ENCODE measurements at regions not wholly inside any gene's neighbourhood (a gene's known extent, or its start where the extent isn't known, plus 50 kb on each side); places are given as distances from the start of the nearest gene placed in this dataset.

GRCh38 chr6:138550346-138550767 lies 51.1 kb upstream of the NHSL1 start:
- H3K27ac Mint-ChIP-seq, result no peak overlapping the region
- no peak for DNase-seq (ENCODE audit: low spot score, unreplicated experiment)
- no peak for TF ChIP-seq CTCF (IDR thresholded peaks at IDR 0.05; ENCODE audit: unreplicated experiment)
- no peaks in the 10 kb centered on the region for H3K27me3 Mint-ChIP-seq
- H3K36me3 Mint-ChIP-seq (ENCODE audit: insufficient read depth), result peaks cover 10% of the 10 kb centered on the region
- no peaks in the 10 kb centered on the region for H3K9me3 Mint-ChIP-seq (ENCODE audit: low read depth)
- peaks cover 29% of the 10 kb centered on the region for H3K4me1 Mint-ChIP-seq (ENCODE audit: low read depth)
- no peak overlapping the region for H3K4me3 Mint-ChIP-seq (ENCODE audit: low read depth)

- Mint-ChIP-seq H3K9me3 (ENCODE audit: low read depth) (no peaks in the 10 kb centered on the region), H3K4me1 (ENCODE audit: low read depth) (peaks cover 41% of the 10 kb centered on the region), H3K4me3 (ENCODE audit: low read depth) (no peak overlapping the region), H3K36me3 (ENCODE audit: insufficient read depth) (peaks cover 5% of the 10 kb centered on the region), H3K27ac (peak overlapping the region; percentile 43), H3K27me3 (no peaks in the 10 kb centered on the region)
- no peak for DNase-seq (ENCODE audit: low spot score, unreplicated experiment)
- TF ChIP-seq CTCF (IDR thresholded peaks at IDR 0.05; ENCODE audit: unreplicated experiment), result no peak
Measured at GRCh38 chr6:138554146-138554545, 54.9 kb upstream of the NHSL1 start.

- H3K36me3 Mint-ChIP-seq (ENCODE audit: insufficient read depth), result peaks cover 5% of the 10 kb centered on the region
- DNase-seq (ENCODE audit: low spot score, unreplicated experiment), result no peak
- TF ChIP-seq CTCF (IDR thresholded peaks at IDR 0.05; ENCODE audit: unreplicated experiment), result no peak
- no peaks in the 10 kb centered on the region for H3K9me3 Mint-ChIP-seq (ENCODE audit: low read depth)
- peak overlapping the region; percentile 97 for H3K27ac Mint-ChIP-seq
- H3K4me1 Mint-ChIP-seq (ENCODE audit: low read depth), result peaks cover 45% of the 10 kb centered on the region
- no peaks in the 10 kb centered on the region for H3K27me3 Mint-ChIP-seq
- no peak overlapping the region for H3K4me3 Mint-ChIP-seq (ENCODE audit: low read depth)
Measured at GRCh38 chr6:138555421-138555988, 56.2 kb upstream of the NHSL1 start.

- no peak for TF ChIP-seq CTCF (IDR thresholded peaks at IDR 0.05; ENCODE audit: unreplicated experiment)
- Mint-ChIP-seq H3K4me3 (ENCODE audit: low read depth) (no peak overlapping the region), H3K36me3 (ENCODE audit: insufficient read depth) (peaks cover 10% of the 10 kb centered on the region), H3K27ac (peak overlapping the region; percentile 97), H3K9me3 (ENCODE audit: low read depth) (peaks cover 4% of the 10 kb centered on the region), H3K27me3 (no peaks in the 10 kb centered on the region), H3K4me1 (ENCODE audit: low read depth) (peaks cover 50% of the 10 kb centered on the region)
- DNase-seq (ENCODE audit: low spot score, unreplicated experiment), result no peak
Measured at GRCh38 chr6:138557147-138557546, 57.9 kb upstream of the NHSL1 start.

- Mint-ChIP-seq H3K36me3 (ENCODE audit: insufficient read depth) (peaks cover 19% of the 10 kb centered on the region), H3K27ac (no peak overlapping the region), H3K4me3 (ENCODE audit: low read depth) (no peak overlapping the region), H3K27me3 (no peaks in the 10 kb centered on the region), H3K4me1 (ENCODE audit: low read depth) (peaks cover 51% of the 10 kb centered on the region), H3K9me3 (ENCODE audit: low read depth) (peaks cover 16% of the 10 kb centered on the region)
- DNase-seq (ENCODE audit: low spot score, unreplicated experiment), result no peak
- TF ChIP-seq CTCF (IDR thresholded peaks at IDR 0.05; ENCODE audit: unreplicated experiment), result no peak
Measured at GRCh38 chr6:138559143-138559542, 59.8 kb upstream of the NHSL1 start.
